GM18951 (cell line): ENCODE measurements at regions not wholly inside any gene's neighbourhood (a gene's known extent, or its start where the extent isn't known, plus 50 kb on each side); places are given as distances from the start of the nearest gene placed in this dataset.

Experiments used
- POLR2A ChIP-seq: IDR thresholded peaks from 4 replicates; pipeline ENCODE4 v1.6.1; 2011; ENCODE audit warnings: mild to moderate bottlenecking; ENCODE audit not compliant: insufficient read length, insufficient read depth; ENCODE audit errors: extremely low read depth
- in situ Hi-C: fragments of 300-500 bp; cut with MboI; formaldehyde crosslinking; loops from one replicate; pipeline ENCODE4 v1.12.0; 2022; ENCODE audit warnings: low sequenced_read_pairs, mixed read lengths, inconsistent platforms; ENCODE audit not compliant: unreplicated experiment

DNA sequence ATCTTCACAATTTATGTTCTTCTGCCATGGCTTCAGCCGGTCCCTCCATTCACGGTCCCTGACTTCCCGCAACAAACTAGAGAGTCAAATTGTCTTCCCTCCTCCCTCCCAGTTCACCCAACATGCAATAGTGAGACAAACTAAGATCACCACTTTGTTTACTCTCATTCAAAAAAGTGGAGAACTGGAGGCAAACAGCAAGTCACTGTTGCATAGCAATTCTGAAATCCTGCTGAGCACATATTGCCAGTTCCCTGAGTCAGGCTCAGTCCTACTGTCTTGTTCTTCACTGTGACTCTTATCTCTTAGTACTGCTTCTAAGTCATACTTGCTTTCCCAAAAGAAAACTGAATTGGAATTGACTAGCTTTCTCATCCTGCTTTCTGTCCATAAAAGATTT is 287.2 kb upstream of the SASH1 start:
- no peak for TF ChIP-seq POLR2A
- in situ Hi-C loops = no loop called here

DNA sequence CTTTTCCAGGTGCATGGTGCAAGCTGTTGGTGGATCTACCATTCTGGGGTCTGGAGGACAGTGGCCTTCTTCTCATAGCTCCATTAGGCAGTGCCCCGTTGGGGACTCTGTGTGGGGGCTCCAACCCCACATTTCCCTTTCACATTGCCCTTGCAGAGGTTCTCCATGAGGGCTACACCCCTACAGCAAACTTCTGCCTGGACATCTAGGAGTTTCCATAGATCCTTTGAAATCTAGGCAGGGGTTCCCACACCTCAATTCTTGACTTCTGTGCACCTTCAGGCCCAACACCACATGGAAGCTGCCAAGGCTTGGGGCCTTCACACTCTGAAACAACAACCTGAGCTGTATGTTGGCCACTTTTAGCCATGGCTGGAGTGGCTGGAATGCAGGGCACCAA is 282.8 kb upstream of the SASH1 start:
- in situ Hi-C loops = no loop called here

DNA sequence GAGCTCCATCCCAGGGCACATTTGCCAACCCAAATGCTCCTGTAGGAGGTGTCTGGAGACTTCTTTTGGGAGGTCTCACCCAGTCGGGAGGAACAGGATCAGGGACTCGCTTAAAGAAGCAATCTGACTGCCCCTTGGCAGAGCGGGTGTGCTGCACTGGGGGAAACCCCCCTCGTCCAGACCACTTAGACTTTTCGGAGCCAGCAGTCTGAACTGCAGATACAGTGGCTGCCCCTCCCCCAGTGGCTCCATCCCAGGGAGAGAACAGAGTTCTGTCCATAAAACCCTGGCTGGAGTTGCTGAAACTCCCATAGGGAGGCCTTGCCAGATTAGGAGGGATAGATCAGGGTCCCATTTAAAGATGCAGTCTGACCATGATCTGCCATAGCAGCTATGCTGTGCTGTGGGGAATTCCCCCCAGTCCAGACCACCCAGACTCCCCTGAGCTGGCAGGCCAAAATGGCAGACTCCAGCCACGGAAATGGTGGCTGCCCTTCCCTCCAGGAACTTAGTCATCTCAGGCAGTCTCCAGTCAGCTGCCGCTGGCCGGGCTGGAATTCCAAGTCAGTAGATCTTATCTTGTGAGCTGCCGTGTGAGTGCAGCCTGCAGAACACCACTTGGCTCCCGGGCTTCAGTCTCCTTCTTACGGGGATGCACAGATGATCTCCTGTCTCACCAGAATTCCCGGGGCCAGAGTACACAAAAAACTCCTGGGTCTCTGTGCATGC is 278.1 kb upstream of the SASH1 start:
- in situ Hi-C loops = no loop called here
- TF ChIP-seq POLR2A = no peak

More for the DNA sequence above, 282.8 kb upstream of the SASH1 start:
- no peak for TF ChIP-seq POLR2A

DNA sequence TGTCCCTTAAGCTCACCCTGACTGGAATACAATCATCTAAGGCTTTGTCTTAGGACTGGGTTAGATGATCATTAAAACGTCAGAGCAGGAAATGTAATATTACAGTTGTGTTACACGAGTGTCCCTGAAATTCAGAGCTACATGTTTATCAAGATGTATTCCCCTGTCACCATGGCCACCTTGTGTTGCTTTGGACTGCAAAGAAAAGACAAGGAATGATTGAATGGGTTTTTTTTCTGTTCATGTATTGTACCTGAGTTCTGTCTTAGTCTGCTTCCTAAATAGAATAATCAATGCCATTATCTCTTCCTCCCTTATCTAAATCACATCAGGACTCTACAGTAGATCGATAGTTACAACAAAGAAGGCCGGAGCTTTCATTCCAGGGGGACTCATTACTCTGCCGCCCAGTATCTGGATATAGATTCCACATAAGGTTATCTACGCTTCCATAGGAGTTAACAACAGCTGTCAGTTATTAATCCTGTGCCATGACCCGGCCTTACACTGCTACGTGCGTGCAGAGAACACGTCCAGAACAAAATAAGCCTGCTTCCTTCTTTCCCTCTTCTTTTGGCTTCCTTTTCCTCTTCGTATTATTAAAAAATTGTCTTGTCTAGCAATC is 274.1 kb upstream of the SASH1 start:
- in situ Hi-C loops = no loop called here

DNA sequence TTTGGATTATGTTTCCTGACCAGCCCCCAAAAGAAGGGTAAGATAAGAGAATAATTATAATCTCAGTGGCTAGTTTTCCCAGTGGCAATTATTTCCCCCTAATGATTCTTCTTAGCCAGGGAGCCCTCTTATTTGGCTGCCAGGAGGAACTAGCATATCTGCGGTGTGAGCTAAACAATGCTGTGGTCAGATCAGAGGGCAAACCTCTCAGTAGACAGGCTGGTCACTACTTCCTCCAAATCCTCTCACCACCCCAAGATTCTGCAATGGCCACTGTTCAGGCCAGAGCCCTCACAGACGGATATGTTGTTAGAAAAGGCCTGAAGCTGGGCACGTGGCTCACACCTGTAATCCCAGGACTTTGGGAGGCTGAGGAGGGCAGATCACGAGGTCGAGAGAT is 273.4 kb upstream of the SASH1 start:
- in situ Hi-C loops = no loop called here
- TF ChIP-seq POLR2A = no peak

More for the DNA sequence above, 274.1 kb upstream of the SASH1 start:
- TF ChIP-seq POLR2A = no peak

DNA sequence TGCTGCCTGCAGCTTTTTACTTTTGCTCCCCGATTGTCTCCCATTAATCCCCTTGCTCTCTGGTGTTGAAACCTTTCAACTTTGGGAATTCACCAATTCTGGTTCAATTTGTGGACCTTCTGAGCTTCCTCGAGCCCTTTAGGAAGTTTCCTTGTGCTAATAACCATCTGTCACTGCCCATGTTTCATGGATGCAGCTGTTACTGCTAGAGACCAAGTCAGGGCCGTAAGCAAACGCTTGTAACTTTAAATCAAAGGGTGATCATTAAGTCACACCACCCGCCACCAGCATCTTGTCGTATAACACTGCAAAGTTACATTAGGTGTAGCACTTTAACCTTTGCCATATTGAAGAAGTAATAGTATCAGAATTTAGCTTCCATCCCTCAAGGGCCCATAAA is 268.3 kb upstream of the SASH1 start:
- in situ Hi-C loops = no loop called here
- TF ChIP-seq POLR2A = no peak

DNA sequence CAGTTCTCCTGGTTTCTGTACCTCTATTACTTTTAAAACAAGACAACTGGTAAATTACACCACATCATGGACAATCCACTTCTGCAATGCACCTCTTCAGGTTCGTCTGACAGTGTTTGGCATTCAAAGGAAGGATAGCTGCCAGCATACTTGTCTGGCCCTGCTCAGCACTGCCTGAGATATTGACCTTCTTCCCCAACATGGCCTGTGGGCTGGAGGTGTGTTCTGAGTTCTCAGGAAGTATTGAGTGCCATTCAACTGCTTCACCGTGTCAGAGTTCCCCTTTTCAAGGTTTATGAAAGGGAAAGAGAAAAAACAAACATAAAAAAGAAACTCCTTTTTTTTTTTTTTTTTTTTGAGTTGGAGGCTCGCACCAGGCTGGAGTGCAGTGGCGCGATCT is 267.9 kb upstream of the SASH1 start:
- no peak for TF ChIP-seq POLR2A
- in situ Hi-C loops = no loop called here

DNA sequence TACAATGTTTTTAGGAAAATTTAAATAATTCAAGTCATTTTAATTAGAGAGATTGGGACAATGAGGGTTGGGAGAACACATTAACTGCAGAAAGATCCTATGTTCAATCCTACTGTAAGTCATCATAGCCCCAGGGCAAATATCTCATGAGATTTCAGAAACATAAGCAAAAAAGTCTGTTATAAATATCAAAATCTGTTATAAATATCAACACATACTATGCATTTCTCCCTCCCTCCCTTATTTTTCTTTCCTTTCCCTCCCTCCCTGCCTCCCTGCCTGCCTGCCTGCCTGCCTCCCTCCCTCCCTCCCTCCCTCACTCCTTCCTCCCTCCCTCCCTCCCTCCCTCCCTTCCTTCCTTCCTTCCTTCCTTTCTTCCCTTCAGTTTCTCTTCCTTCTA is 267.3 kb upstream of the SASH1 start:
- in situ Hi-C loops = no loop called here
- TF ChIP-seq POLR2A = no peak

DNA sequence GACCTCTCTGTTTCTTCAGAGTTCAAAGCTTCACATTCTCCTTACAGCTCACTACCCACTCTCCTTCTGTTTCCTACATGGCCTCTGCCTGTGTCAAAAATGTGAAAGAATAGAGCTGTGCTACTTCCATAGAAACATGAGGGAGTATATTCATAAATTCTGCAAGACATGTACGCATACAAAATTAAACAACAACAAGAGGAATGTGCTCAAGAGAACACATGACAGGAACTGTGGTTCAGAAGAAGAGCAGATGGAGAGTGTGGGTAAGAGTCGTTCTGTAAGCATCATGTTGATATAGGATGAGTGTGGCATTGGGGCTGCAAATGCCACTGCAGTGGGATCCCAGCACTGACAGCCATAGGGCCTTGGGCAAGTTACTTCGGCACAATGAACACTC is 266.6 kb upstream of the SASH1 start:
- in situ Hi-C loops = no loop called here
- no peak for TF ChIP-seq POLR2A

DNA sequence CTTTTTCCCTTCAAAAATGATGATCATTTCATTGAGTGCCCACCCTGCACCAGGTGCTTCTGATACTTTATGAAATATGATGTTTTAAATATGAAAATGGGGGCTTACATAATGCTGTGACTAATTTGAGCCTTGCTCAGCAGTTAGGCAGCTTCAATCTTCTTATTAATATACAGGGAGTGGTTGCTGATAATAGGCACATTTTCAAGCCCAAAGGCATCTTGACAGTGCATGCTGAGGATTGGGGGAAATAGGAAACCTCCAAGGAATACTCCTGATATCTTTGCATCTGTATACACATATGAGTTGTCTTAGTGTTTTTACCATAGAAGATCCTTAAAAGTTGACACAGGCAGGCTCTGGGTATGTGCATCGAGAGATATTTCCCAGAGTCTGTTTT is 262.3 kb upstream of the SASH1 start:
- in situ Hi-C loops = no loop called here

DNA sequence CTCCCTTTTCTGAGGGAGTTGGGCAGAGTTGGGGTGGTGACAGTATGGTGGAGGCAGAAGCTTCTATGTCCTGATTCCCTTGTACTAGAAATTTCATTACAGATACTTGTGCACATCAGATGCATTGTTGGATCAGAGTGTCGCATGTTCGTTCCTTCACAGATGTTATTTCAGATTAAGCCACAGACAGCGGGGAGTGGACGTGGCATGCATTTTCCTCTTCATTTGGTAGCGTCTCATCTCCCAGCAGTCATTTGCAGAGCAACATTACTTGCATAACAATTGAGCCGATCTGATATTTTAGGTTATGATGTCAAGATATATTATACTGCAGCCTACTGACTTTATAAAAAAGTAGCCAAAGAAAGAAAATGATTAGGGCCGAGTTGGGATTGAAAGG is 261.6 kb upstream of the SASH1 start:
- in situ Hi-C loops = no loop called here
- no peak for TF ChIP-seq POLR2A

More for the DNA sequence above, 262.3 kb upstream of the SASH1 start:
- no peak for TF ChIP-seq POLR2A

DNA sequence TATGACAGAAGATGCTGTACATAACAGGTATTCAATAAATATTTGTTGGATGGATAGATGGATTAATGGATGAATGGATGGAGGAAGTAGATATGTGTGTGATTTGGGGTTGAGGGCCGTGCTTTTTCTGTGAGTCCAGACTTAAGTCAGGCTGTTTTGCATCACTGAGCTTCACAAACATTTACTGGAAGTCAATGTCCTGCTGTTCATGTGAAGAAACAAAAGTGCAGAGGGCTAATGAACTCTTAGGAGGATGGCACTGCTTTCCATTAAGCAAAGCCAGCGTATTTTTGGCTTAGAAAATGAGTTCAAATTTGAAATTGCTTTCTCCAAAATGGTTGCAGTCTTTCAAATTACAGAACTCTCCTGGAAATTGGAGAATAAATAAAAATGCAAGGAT is 260.6 kb upstream of the SASH1 start:
- TF ChIP-seq POLR2A = no peak
- in situ Hi-C loops = no loop called here

DNA sequence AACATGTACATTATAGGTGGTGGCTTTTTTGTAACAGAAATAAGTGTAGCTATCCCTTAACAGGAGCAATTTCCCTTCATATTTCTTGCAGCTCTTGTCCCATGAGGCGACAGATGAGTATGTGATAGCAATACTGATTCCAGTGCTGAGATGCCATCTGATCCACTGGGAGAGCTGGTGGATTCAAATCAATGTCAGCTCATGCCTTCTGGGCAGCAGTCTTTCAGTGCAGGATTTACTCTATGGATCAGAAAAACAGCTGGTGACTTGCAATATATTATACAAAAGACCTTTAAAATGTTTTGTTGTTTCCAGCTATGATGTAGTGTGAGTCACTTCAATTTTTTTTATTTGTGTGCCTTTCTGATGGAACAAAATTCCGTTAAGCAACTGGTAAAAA is 259.9 kb upstream of the SASH1 start:
- in situ Hi-C loops = no loop called here
- no peak for TF ChIP-seq POLR2A

DNA sequence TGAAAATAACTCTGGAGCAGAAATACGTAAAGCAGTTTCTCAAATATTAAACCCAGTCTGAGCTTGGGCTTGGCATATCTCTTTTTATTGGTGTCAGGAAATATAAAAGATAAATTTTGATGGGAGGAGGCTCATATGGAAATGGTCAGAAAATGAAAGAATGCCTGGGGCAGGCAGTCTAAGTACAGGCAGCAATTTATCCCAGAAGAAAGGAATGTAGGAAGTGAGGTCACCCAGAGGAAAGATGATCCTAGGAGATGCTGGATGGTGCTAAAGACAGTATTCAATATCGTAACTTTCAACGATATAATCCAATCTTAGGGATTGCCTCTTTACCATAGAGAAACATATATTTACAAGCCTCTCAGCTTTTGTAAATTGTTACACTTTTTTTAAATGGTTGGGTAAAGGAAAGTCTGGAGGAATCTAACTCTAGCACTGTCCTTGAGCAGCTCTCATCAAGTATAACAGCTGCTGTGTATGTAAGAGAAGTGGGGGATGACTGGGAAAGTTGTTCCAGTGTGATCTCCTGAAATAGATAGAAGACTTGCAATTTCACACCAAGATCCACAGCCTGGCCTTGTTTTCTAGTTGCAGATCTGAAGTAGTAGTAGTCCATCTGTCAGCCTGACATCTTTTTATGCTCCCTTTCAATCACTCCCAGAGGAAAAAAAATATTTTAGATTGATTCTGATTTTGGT is 256.9 kb upstream of the SASH1 start:
- no peak for TF ChIP-seq POLR2A
- in situ Hi-C loops = no loop called here
